Loucy (cell line): ENCODE measurements at regions not wholly inside any gene's neighbourhood (a gene's known extent, or its start where the extent isn't known, plus 50 kb on each side); places are given as distances from the start of the nearest gene placed in this dataset.

ENCODE experiments used
- EZH2phosphoT487 ChIP-seq: fragments of 200-600 bp; IDR thresholded peaks from 2 replicates; pipeline ENCODE4 v1.6.1; 2018; ENCODE audit warnings: antibody characterized with exemption, mild to moderate bottlenecking, moderate library complexity, borderline replicate concordance
- TF ChIP-seq, protein P1 (sequence below): fragments of 200-600 bp; sonication (generic); conservative IDR thresholded peaks from 2 replicates; pipeline ENCODE4 v1.5.1; 2014; ENCODE audit warnings: mild to moderate bottlenecking, antibody characterized with exemption, low read length

- TF ChIP-seq, protein P1, sequence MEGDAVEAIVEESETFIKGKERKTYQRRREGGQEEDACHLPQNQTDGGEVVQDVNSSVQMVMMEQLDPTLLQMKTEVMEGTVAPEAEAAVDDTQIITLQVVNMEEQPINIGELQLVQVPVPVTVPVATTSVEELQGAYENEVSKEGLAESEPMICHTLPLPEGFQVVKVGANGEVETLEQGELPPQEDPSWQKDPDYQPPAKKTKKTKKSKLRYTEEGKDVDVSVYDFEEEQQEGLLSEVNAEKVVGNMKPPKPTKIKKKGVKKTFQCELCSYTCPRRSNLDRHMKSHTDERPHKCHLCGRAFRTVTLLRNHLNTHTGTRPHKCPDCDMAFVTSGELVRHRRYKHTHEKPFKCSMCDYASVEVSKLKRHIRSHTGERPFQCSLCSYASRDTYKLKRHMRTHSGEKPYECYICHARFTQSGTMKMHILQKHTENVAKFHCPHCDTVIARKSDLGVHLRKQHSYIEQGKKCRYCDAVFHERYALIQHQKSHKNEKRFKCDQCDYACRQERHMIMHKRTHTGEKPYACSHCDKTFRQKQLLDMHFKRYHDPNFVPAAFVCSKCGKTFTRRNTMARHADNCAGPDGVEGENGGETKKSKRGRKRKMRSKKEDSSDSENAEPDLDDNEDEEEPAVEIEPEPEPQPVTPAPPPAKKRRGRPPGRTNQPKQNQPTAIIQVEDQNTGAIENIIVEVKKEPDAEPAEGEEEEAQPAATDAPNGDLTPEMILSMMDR: no peak
- no peak for TF ChIP-seq EZH2phosphoT487
These were observed 649.4 kb downstream of the TDRD15 start for GRCh38 chr2:21773168-21773567.
